ENCODE measurements at regions not wholly inside any gene's neighbourhood (a gene's known extent, or its start where the extent isn't known, plus 50 kb on each side); places are given as distances from the start of the nearest gene placed in this dataset.

GRCh38 chr20:57038608-57039440 lies 227.6 kb downstream of the BMP7 start:
- DNase-seq, result no peak

GRCh38 chr20:57040466-57040865 lies 226.0 kb downstream of the BMP7 start:
- DNase-seq, result no peak

DNA sequence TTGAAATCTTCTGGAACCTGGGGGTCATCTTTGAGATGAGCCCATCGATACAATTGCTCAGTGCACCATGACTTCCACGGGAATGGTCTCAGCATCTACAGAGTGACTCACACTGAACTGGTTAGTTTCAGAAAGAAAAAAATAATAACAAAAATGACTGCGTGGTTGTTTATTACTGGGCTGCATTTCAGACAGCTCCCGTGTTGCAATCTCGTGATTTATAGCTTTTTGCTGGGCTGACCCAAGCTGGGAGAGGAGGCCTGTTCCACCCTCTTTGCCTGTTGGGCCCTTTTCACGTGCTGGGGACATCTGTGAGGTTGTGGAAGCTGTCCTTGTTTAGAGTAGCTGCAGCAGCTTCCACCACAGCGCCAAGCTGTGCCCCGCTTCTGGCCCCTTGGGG lies 225.5 kb downstream of the BMP7 start:
- DNase-seq, result no peak

DNA sequence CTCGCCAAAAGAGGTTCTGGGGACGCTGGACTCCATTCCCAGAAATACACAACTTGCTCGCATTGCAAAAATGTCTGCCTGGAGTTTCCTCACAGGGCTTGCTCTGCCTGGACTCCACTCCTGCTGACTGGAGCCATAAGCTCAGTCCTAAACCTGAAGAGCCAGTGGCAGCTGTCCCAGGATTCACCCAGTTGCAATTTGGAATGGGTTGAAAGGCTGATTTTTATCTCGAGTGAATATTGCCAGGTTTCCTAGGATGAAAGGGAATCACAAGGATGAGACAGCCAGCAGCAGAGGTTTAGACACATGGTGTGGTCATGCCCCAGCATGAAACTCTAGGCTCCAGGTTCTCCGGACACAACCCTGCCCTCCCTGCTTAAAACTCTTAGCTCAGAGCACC lies 223.3 kb downstream of the BMP7 start:
- no peak for DNase-seq

GRCh38 chr20:57043669-57044268 lies 222.7 kb downstream of the BMP7 start:
- DNase-seq, result no peak

- DNase-seq, result no peak
Observed at GRCh38 chr20:57047281-57048026, 219.0 kb downstream of the BMP7 start.

GRCh38 chr20:57048027-57048869 lies 218.2 kb downstream of the BMP7 start:
- DNase-seq, result no peak

DNA sequence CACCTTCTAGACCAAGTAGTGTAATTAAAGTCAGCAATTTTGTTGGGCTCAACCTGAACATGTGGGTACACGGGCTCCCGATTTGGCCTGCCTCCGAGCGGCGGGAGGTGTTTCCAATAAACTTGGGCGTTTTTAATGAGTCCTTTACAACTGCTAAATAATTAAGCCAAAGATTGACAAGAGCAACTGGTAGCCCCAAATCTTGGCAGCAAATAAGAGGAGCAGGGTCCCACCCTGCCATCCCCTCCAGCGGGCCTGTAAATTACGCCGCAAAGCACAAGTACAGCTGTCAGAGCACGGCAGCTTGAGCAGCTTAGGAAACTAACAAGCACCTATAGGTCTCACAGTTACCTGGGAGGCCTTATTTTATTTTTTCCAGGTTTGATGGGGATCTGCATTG lies 217.1 kb downstream of the BMP7 start:
- DNase-seq, result no peak

- DNase-seq, result no peak
Observed at GRCh38 chr20:57051096-57051495, 215.3 kb downstream of the BMP7 start.

- no peak for DNase-seq
Observed at GRCh38 chr20:57053067-57053466, 213.4 kb downstream of the BMP7 start.

DNA sequence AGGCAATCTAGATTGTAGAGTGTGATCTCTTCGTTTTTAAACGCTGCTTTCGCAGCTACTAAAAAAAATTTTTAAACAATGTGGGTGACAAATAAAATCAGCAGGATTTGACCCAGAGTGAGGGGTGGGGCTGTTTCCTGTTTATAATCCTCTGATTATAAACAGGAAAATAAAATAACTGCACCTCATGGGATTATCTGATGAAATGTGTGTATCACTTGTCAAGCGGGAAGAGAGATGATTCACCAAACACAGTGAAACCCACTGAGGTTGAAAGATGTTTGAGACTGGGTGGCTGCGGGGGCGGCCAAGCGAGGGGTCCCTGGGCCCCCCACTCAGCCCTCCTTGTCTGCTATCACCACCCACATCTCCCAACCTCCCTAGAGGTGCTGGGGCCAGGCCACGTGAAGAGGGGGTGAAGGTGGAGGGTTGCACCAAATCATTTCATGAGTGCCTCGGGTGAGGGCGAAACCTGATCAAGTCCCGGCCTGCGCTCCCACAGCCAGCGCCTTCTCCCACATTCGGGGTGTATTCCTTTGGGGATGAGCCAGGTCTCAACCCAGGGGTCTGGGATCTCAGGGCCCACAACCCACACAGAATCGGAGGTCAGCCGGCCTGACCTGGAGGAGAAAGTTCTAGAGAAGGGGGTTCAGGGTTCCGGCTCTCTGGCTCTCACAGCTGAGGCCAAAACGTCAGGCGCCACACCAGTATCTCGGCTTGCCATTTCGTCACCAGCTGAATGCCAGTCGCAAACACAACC lies 212.5 kb downstream of the BMP7 start:
- DNase-seq, result no peak

- DNase-seq, result no peak
Observed at GRCh38 chr20:57055345-57055744, 211.1 kb downstream of the BMP7 start.

- no peak for DNase-seq
Observed at GRCh38 chr20:57056651-57057050, 209.8 kb downstream of the BMP7 start.

GRCh38 chr20:57059055-57059596 lies 207.3 kb downstream of the BMP7 start:
- DNase-seq, result no peak

- DNase-seq, result no peak
Observed at GRCh38 chr20:57060407-57061050, 205.9 kb downstream of the BMP7 start.

DNA sequence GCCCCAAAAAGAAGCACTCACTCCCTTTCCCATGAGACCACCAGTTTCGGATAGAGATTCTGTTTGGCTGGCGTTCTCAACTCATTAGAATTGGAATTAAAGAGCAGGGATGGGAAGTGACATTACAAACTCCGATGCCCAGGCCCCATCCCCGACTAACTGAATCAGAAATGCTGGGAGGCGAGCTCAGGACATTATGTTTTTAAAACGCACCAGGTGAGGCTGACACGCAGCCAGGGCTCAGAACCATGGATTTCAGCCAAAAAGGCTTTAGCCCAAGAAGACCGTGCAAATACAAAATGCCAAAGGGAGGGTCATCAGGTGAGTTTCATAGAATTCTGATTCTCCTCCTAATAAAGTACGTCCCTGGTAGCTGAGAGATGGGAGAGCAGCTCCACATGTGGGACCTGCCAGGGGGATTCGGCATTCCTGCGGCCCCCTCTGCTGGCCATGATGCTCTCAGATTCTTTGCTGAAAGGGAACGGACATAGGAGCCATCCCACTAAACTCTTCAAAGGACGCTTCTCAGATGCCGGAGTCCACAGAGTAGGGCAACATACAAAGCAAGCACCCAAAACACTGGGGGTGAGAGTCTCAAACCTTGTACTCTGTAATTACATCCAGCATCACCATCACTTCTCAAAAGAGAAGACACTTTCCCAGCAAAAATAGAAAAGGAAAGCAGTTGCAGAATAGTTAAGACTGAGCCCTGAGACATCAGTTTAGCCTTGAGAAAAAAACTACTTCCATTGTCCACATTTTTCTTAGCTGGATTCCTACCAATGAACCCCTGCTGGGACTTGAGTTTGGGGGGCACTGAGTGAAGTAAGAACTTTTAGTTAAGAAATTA lies 205.2 kb downstream of the BMP7 start:
- no peak for DNase-seq

DNA sequence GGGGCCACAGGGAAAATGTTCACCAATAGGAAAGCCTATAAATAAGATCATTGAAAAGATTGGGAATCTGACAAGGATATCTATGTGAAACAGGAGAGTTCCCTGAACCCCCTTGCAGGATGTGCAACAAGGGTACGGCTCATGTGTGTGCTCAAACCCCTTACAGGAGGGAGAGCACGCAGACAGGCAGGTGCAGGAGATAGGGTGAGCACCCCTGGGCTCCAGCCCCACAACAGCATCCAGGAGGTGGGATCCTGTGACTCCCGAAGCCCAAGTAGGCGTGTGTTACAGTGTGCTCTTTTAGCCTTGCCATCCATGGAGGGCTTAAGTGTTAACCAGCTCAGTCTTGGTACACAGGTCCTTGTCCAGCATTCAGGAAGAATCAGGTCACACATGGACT lies 204.2 kb downstream of the BMP7 start:
- DNase-seq, result no peak

DNA sequence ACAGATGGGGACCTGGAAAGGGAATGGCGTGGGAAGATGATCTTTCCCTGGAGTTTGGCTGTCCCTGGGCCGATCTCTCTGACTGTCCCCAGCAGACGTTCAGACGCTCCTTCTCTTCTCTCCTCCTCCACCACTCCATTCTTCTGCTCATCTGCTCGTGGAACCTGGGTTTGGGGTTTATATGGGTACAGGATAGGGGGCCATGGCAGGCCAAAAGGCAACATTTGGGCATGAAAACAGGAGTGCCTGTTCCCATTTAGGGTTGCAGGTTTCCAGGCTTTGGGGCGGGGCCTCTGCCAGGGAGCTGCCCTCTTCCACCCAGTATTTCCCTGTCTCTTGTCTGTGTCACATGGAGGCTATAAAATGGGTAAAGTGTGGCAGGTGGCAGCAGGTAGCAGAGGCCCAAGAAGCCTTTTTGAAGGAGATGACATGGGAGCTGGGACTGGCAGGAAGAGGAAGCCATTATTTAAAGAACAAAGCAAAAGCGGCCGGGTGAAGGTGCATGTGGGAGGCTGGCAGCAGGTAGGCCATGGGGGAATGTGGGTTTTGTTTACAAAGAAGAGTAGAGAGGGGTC lies 203.7 kb downstream of the BMP7 start:
- DNase-seq, result no peak

DNA sequence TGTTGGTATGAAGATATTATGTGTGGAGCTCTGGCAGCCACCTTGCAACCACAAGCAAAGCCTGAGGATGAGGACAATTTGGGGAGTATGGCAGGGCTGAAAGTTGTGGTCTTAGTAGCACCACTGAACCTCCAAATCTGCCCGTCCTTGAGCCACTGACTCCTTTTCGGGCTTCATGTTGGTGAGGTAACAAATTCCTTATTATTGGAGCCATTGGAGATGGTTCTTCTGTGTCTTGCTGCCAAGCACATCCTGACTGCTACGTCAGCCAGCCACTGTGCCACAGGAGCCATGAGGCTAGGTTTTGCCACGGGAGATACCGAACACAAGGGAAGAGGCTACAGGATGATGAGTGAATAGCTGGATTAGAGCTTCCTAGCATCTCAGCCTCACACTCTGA lies 201.6 kb downstream of the BMP7 start:
- no peak for DNase-seq

DNA sequence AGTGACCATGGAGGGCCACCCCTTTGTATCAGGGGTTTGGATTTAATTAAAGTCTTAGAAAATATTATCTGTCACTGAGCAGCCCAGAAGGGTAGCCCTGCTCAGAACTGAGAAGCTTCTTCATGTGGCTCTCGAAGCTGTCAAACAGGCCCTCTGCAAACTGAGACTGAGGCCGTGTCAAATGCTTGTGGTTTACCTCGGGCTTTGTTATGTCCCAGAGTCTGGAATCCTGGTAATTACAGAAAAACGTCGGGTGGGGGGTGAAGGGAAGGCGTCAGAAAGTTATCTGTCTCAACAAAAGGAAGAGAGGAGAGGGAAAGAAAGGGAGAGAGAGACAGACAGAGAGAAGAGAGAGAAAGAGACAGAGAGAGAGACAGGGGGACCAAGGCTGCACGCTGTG lies 200.8 kb downstream of the BMP7 start:
- no peak for DNase-seq

All from NCI-H510A treated with DMSO at 0.1 percent for 48 hours (cell line).